GM23338 (cell line): ENCODE measurements at regions not wholly inside any gene's neighbourhood (a gene's known extent, or its start where the extent isn't known, plus 50 kb on each side); places are given as distances from the start of the nearest gene placed in this dataset.
A peak's percentile ranks its signal among the peaks of the same experiment; 100 is the strongest.
"Not testable (repeated sequence)": the region's sequence is repeated elsewhere in the genome, so short reads cannot be mapped to it uniquely, and the experiment has no call there.

Experiments
- ATAC-seq: fragments of 200-7000 bp; cut with Tn5 transposase; 3 replicates; pipeline ENCODE4 v1.9.1; 2020
- DNase-seq: peaks from one replicate; pipeline ENCODE4 v3.0.0-alpha.2; 2015; ENCODE audit warnings: low spot score
- H2AFZ ChIP-seq: fragments of 200-600 bp; sonication (generic); 2 replicates; pipeline ENCODE4 v1.8.0; 2016; ENCODE audit warnings: antibody characterized with exemption, mild to moderate bottlenecking, moderate library complexity
- H3F3A ChIP-seq: fragments of 200-600 bp; sonication (generic); replicated peaks from 2 replicates; pipeline ENCODE4 v1.8.0; 2017; ENCODE audit warnings: antibody characterized with exemption, mixed run types, low read depth
- H3K27ac ChIP-seq: fragments of 200-600 bp; sonication (generic); 2 replicates; pipeline ENCODE4 v1.6.1; 2016; ENCODE audit warnings: low read depth
- H3K27me3 ChIP-seq: fragments of 200-600 bp; sonication (generic); 2 replicates; pipeline ENCODE4 v1.8.0; 2016; ENCODE audit warnings: mild to moderate bottlenecking, mixed run types, moderate library complexity; ENCODE audit not compliant: insufficient read depth
- H3K36me3 ChIP-seq: fragments of 200-600 bp; sonication (generic); 2 replicates; pipeline ENCODE4 v1.8.0; 2016; ENCODE audit warnings: mild to moderate bottlenecking; ENCODE audit not compliant: insufficient read depth
- H3K4me1 ChIP-seq: fragments of 200-600 bp; sonication (generic); 2 replicates; pipeline ENCODE4 v1.8.0; 2016; ENCODE audit warnings: mild to moderate bottlenecking, moderate library complexity; ENCODE audit not compliant: insufficient read depth
- H3K4me2 ChIP-seq: fragments of 200-600 bp; sonication (generic); 2 replicates; pipeline ENCODE4 v1.7.1; 2017; ENCODE audit warnings: mixed run types
- H3K4me3 ChIP-seq: fragments of 200-600 bp; sonication (generic); 2 replicates; pipeline ENCODE4 v1.6.1; 2016; ENCODE audit warnings: mixed run types
- H3K79me2 ChIP-seq: fragments of 200-600 bp; sonication (generic); replicated peaks from 2 replicates; pipeline ENCODE4 v1.8.0; 2017; ENCODE audit warnings: mild to moderate bottlenecking; ENCODE audit not compliant: insufficient read depth
- H3K9me2 ChIP-seq: fragments of 200-600 bp; sonication (generic); 2 replicates; pipeline ENCODE4 v1.8.0; 2017; ENCODE audit not compliant: insufficient read depth
- H4K20me1 ChIP-seq: fragments of 200-600 bp; sonication (generic); replicated peaks from 2 replicates; pipeline ENCODE4 v1.8.0; 2017; ENCODE audit warnings: mild to moderate bottlenecking; ENCODE audit not compliant: insufficient read depth
- H3K27ac Mint-ChIP-seq: 2 replicates; pipeline ENCODE4 v1.8.0; 2020; ENCODE audit warnings: inconsistent platforms, mild to moderate bottlenecking, moderate library complexity, mixed read lengths
- H3K27me3 Mint-ChIP-seq: 3 replicates; pipeline ENCODE4 v1.8.0; 2022; ENCODE audit warnings: low read depth, mild to moderate bottlenecking, moderate library complexity, mixed read lengths, inconsistent platforms; ENCODE audit not compliant: insufficient read depth, poor library complexity
- H3K36me3 Mint-ChIP-seq: 3 replicates; pipeline ENCODE4 v1.8.0; 2021; ENCODE audit warnings: low read depth, mild to moderate bottlenecking, inconsistent platforms, moderate library complexity, mixed read lengths
- H3K4me1 Mint-ChIP-seq: 3 replicates; pipeline ENCODE4 v1.8.0; 2020; ENCODE audit warnings: mild to moderate bottlenecking, inconsistent platforms, mixed read lengths
- H3K4me3 Mint-ChIP-seq: 3 replicates; pipeline ENCODE4 v1.8.0; 2021; ENCODE audit warnings: moderate library complexity, mild to moderate bottlenecking, inconsistent platforms, mixed read lengths
- H3K9me3 Mint-ChIP-seq: 3 replicates; pipeline ENCODE4 v1.8.0; 2020; ENCODE audit warnings: moderate library complexity, mild to moderate bottlenecking, inconsistent platforms, mixed read lengths
- CREB1 ChIP-seq: fragments of 250-450 bp; sonication (Bioruptor Pico); IDR thresholded peaks from 2 replicates; pipeline ENCODE4 v1.5.0; 2020; ENCODE audit warnings: low read depth, mild to moderate bottlenecking, moderate library complexity
- CTCF ChIP-seq, 2 experiments: fragments of 200-600 bp in 1 of 2; sonication (generic) in 1 of 2; conservative IDR thresholded peaks; 2 replicates each; pipeline versions ENCODE4 v1.5.1 to v1.6.1; 2016 to 2017; ENCODE audit warnings: antibody characterized with exemption in 2 of 2, low read depth in 2 of 2, mild to moderate bottlenecking in 2 of 2, moderate library complexity in 1 of 2
- EZH2phosphoT487 ChIP-seq: fragments of 200-600 bp; sonication (generic); IDR thresholded peaks from one replicate; pipeline ENCODE4 v1.8.1; 2018; ENCODE audit warnings: antibody characterized with exemption; ENCODE audit not compliant: unreplicated experiment
- NANOG ChIP-seq: IDR thresholded peaks from 2 replicates; pipeline ENCODE4 v1.6.1; 2016; ENCODE audit warnings: antibody characterized with exemption, borderline replicate concordance
- STAT1 ChIP-seq: IDR thresholded peaks from one replicate; pipeline ENCODE4 v1.6.1; 2016; ENCODE audit warnings: antibody characterized with exemption; ENCODE audit not compliant: unreplicated experiment
- ZNF114 ChIP-seq: fragments of 250-450 bp; sonication (Bioruptor Pico); IDR thresholded peaks from 2 replicates; pipeline ENCODE4 v1.5.0; 2020; ENCODE audit warnings: mild to moderate bottlenecking, moderate library complexity
- ZNF462 ChIP-seq: fragments of 250-450 bp; sonication (Bioruptor Pico); IDR thresholded peaks from 2 replicates; pipeline ENCODE4 v1.5.0; 2020; ENCODE audit warnings: mild to moderate bottlenecking, moderate library complexity

- TF ChIP-seq EZH2phosphoT487 (no peak), STAT1 (no peak)
Measured at GRCh38 chr9:71602652-71603051, 165.7 kb downstream of the CEMIP2 start (continued).

GRCh38 chr9:71595762-71596161 is 172.6 kb downstream of the CEMIP2 start:
- not testable (repeated sequence) for H3K4me1 Mint-ChIP-seq, H4K20me1 ChIP-seq, H3K79me2 ChIP-seq, H3K9me2 ChIP-seq, H3K27ac Mint-ChIP-seq, H3K36me3 ChIP-seq, H3K27me3 ChIP-seq, H3K4me3 Mint-ChIP-seq, ATAC-seq, DNase-seq, H3K4me2 ChIP-seq, H3K4me3 ChIP-seq, H3K4me1 ChIP-seq, H3K27me3 Mint-ChIP-seq, H3F3A ChIP-seq, H3K36me3 Mint-ChIP-seq, H3K27ac ChIP-seq, H2AFZ ChIP-seq
- peaks cover 20% of the 10 kb centered on the region for H3K9me3 Mint-ChIP-seq

GRCh38 chr9:71594541-71594940 is 173.8 kb downstream of the CEMIP2 start:
- Mint-ChIP-seq H3K27me3 (peaks cover 3% of the 10 kb centered on the region), H3K27ac (no peak overlapping the region), H3K4me1 (no peaks in the 10 kb centered on the region; the same call in 2 of the 3 replicates), H3K9me3 (peaks cover 14% of the 10 kb centered on the region), H3K36me3 (peaks cover 10% of the 10 kb centered on the region; the same call in 2 of the 3 replicates), H3K4me3 (no peak overlapping the region)
- DNase-seq (no peak), ATAC-seq (no peak)
- Histone ChIP-seq H2AFZ (peak overlapping the region; percentile 69; the same call in 1 of the 2 replicates), H3K36me3 (peaks cover 5% of the 10 kb centered on the region; the same call in 1 of the 2 replicates), H3K4me1 (peaks cover 8% of the 10 kb centered on the region), H3K4me2 (no peak overlapping the region), H3K79me2 (no peaks in the 10 kb centered on the region), H4K20me1 (no peaks in the 10 kb centered on the region), H3K9me2 (peaks cover under 1% of the 10 kb centered on the region; the same call in 1 of the 2 replicates), H3K4me3 (no peak overlapping the region), H3K27ac (no peak overlapping the region), H3K27me3 (no peaks in the 10 kb centered on the region), H3F3A (no peaks in the 10 kb centered on the region)
- TF ChIP-seq CTCF (conservative IDR thresholded peaks at IDR 0.05; ENCODE audit: low read depth in 2 of 2), result no peak
- no peak for TF ChIP-seq CREB1 (CRISPR knock-in tag)

GRCh38 chr9:71592400-71592799 is 175.9 kb downstream of the CEMIP2 start:
- no peak overlapping the region for H3K4me3 Mint-ChIP-seq
- no peak overlapping the region for H3K27ac Mint-ChIP-seq
- H3K9me3 Mint-ChIP-seq, result peaks cover 14% of the 10 kb centered on the region
- Histone ChIP-seq H3K4me2 (no peak overlapping the region), H3K27me3 (no peaks in the 10 kb centered on the region), H4K20me1 (no peaks in the 10 kb centered on the region), H3K9me2 (peaks cover 8% of the 10 kb centered on the region), H3F3A (no peaks in the 10 kb centered on the region), H3K4me1 (peaks cover 8% of the 10 kb centered on the region), H2AFZ (no peak overlapping the region), H3K4me3 (no peak overlapping the region), H3K79me2 (no peaks in the 10 kb centered on the region), H3K36me3 (peaks cover 5% of the 10 kb centered on the region; the same call in 1 of the 2 replicates), H3K27ac (no peak overlapping the region)
- ATAC-seq, result no peak
- H3K36me3 Mint-ChIP-seq, result peaks cover 10% of the 10 kb centered on the region; the same call in 2 of the 3 replicates
- DNase-seq, result no peak
- no peaks in the 10 kb centered on the region; the same call in 2 of the 3 replicates for H3K4me1 Mint-ChIP-seq
- H3K27me3 Mint-ChIP-seq, result peaks cover 3% of the 10 kb centered on the region
- TF ChIP-seq EZH2phosphoT487 (no peak), ZNF114 (CRISPR knock-in tag) (no peak), STAT1 (no peak), CREB1 (CRISPR knock-in tag) (no peak), ZNF462 (CRISPR knock-in tag) (no peak), NANOG (no peak)
